CD14-positive monocyte (primary cell): ENCODE measurements at regions not wholly inside any gene's neighbourhood (a gene's known extent, or its start where the extent isn't known, plus 50 kb on each side); places are given as distances from the start of the nearest gene placed in this dataset.

ENCODE experiments used
- DNase-seq, 3 donors: peaks; one replicate each; pipeline ENCODE4 v3.0.0-alpha.2; 2011 to 2022
- H2AFZ ChIP-seq: 2 replicates; pipeline ENCODE4 v1.6.0; 2012; ENCODE audit warnings: mild to moderate bottlenecking, low read depth, low read length, inconsistent platforms; ENCODE audit not compliant: insufficient read depth, poor library complexity, severe bottlenecking
- H3K27ac ChIP-seq, 2 donors: 1 replicate in 1 of 2; 2 replicates in 1 of 2; pipeline ENCODE4 v1.5.1; 2012 to 2013; ENCODE audit warnings: low read length in 2 of 2, control low read depth in 1 of 2, inconsistent platforms in 1 of 2, low read depth in 1 of 2, mild to moderate bottlenecking in 1 of 2
- H3K27me3 ChIP-seq, 2 donors: one replicate each; pipeline versions ENCODE4 v1.6.0 to v1.6.1; 2011 to 2013; ENCODE audit warnings: low read length in 2 of 2; ENCODE audit not compliant: control insufficient read depth in 2 of 2, insufficient read depth in 2 of 2
- H3K36me3 ChIP-seq, 2 donors: replicated peaks in 1 of 2; 1 replicate in 1 of 2; 2 replicates in 1 of 2; pipeline versions ENCODE4 v1.5.1 to v1.6.1; 2012 to 2013; ENCODE audit warnings: low read length in 2 of 2, control low read depth in 1 of 2, inconsistent platforms in 1 of 2, mild to moderate bottlenecking in 1 of 2; ENCODE audit not compliant: insufficient read depth in 2 of 2, control insufficient read depth in 1 of 2
- H3K4me1 ChIP-seq, 2 donors: 1 replicate in 1 of 2; 2 replicates in 1 of 2; pipeline versions ENCODE4 v1.5.1 to v1.6.1; 2012 to 2013; ENCODE audit warnings: low read length in 2 of 2, control low read depth in 1 of 2, inconsistent platforms in 1 of 2, mild to moderate bottlenecking in 1 of 2, moderate library complexity in 1 of 2; ENCODE audit not compliant: insufficient read depth in 2 of 2, control insufficient read depth in 1 of 2
- H3K4me2 ChIP-seq: replicated peaks from 2 replicates; pipeline ENCODE3; 2012; ENCODE audit warnings: low read length, moderate library complexity, mild to moderate bottlenecking; ENCODE audit not compliant: poor library complexity, severe bottlenecking; ENCODE audit errors: extremely low read depth
- H3K4me3 ChIP-seq, 3 experiments: fragments of 200-600 bp in 1 of 3; sonication (generic) in 1 of 3; replicated peaks in 1 of 3; 1 replicate in 2 of 3; 2 replicates in 1 of 3; pipeline ENCODE4 v1.5.1; 2011 to 2013; ENCODE audit warnings: low read length in 3 of 3, mild to moderate bottlenecking in 3 of 3, control low read depth in 2 of 3, low read depth in 2 of 3, inconsistent platforms in 1 of 3, moderate library complexity in 1 of 3
- H3K79me2 ChIP-seq: 2 replicates; pipeline ENCODE4 v1.6.0; 2012; ENCODE audit warnings: mild to moderate bottlenecking, control low read depth, inconsistent platforms, low read length, moderate library complexity; ENCODE audit not compliant: insufficient read depth
- H3K9ac ChIP-seq: 2 replicates; pipeline ENCODE4 v1.6.0; 2017; ENCODE audit warnings: low read length, mild to moderate bottlenecking; ENCODE audit not compliant: insufficient read depth, poor library complexity, severe bottlenecking
- H3K9me3 ChIP-seq, 2 donors: replicated peaks in 1 of 2; 1 replicate in 1 of 2; 2 replicates in 1 of 2; pipeline versions ENCODE4 v1.5.1 to v1.6.1; 2012 to 2013; ENCODE audit warnings: low read length in 2 of 2, control low read depth in 1 of 2; ENCODE audit not compliant: control insufficient read depth in 1 of 2, insufficient read depth in 1 of 2
- H4K20me1 ChIP-seq: 2 replicates; pipeline ENCODE4 v1.6.0; 2012; ENCODE audit warnings: mild to moderate bottlenecking, low read length, control low read depth, moderate library complexity; ENCODE audit not compliant: insufficient read depth
- H3K27ac Mint-ChIP-seq, 7 donors: one replicate each; pipeline ENCODE4 v1.8.0; 2020; ENCODE audit warnings: mild to moderate bottlenecking in 7 of 7, mixed read lengths in 7 of 7, moderate library complexity in 6 of 7, inconsistent platforms in 2 of 7
- H3K27me3 Mint-ChIP-seq, 3 donors: one replicate each; pipeline ENCODE4 v1.8.0; 2021 to 2022; ENCODE audit warnings: low read depth in 3 of 3, mild to moderate bottlenecking in 3 of 3, mixed read lengths in 3 of 3, moderate library complexity in 3 of 3, inconsistent platforms in 1 of 3
- H3K36me3 Mint-ChIP-seq, 2 donors: one replicate each; pipeline ENCODE4 v1.8.0; 2020; ENCODE audit warnings: mixed read lengths in 2 of 2, inconsistent platforms in 1 of 2, mild to moderate bottlenecking in 1 of 2
- H3K4me1 Mint-ChIP-seq: one replicate; pipeline ENCODE4 v1.8.0; 2020; ENCODE audit warnings: mild to moderate bottlenecking, mixed read lengths
- H3K4me3 Mint-ChIP-seq, 2 donors: one replicate each; pipeline ENCODE4 v1.8.0; 2020; ENCODE audit warnings: mild to moderate bottlenecking in 2 of 2, mixed read lengths in 2 of 2, moderate library complexity in 1 of 2
- H3K9me3 Mint-ChIP-seq, 7 donors: one replicate each; pipeline ENCODE4 v1.8.0; 2020 to 2022; ENCODE audit warnings: mixed read lengths in 7 of 7, mild to moderate bottlenecking in 6 of 7, moderate library complexity in 6 of 7, inconsistent platforms in 2 of 7
- CTCF ChIP-seq: fragments of 200-600 bp; IDR thresholded peaks from one replicate; pipeline ENCODE4 v1.8.0; 2022; ENCODE audit warnings: antibody characterized with exemption, mild to moderate bottlenecking
- WGBS: methylation state at CpG from one replicate; pipeline ENCODE4 v1.1.5; 2013; ENCODE audit warnings: missing lambda C conversion rate; ENCODE audit not compliant: insufficient coverage; 5-methylcytosine and 5-hydroxymethylcytosine counted together
- intact Hi-C, 2 donors: fragments of 100-400 bp; cut with micrococcal nuclease; formaldehyde crosslinking; loops; one replicate each; pipeline versions ENCODE4 v1.15.0 to v1.15.1; 2023

GRCh38 chr5:126074538-126074937 lies 348.7 kb upstream of the GRAMD2B start:
- Histone ChIP-seq H4K20me1 (no peaks in the 10 kb centered on the region), H3K9me3 (peaks cover 7 to 19% of the 10 kb centered on the region in 2 donors), H3K79me2 (no peaks in the 10 kb centered on the region), H3K4me2 (no peak overlapping the region), H3K27ac (no peak overlapping the region), H3K27me3 (no peaks in the 10 kb centered on the region), H3K9ac (no peak overlapping the region), H3K4me3 (no peak overlapping the region), H3K4me1 (no peaks in the 10 kb centered on the region), H2AFZ (no peak overlapping the region), H3K36me3 (no peaks in the 10 kb centered on the region)
- no peaks in the 10 kb centered on the region for H3K4me1 Mint-ChIP-seq
- no peak overlapping the region for H3K27ac Mint-ChIP-seq
- no CpG with 5 or more reads among the region's 1 CpG for WGBS
- H3K9me3 Mint-ChIP-seq, result peaks cover 6 to 30% (median 24%) of the 10 kb centered on the region in 7 donors
- H3K4me3 Mint-ChIP-seq, result no peak overlapping the region
- H3K36me3 Mint-ChIP-seq, result no peaks in the 10 kb centered on the region
- no peak for TF ChIP-seq CTCF
- peaks cover 0 to 2% (median 0%) of the 10 kb centered on the region in 3 donors for H3K27me3 Mint-ChIP-seq
- no peak for DNase-seq
- intact Hi-C loops, result no loop called here

- H3K4me3 ChIP-seq, result no peak overlapping the region
- DNase-seq, result no peak
- no peak for TF ChIP-seq CTCF
- peaks cover 21 to 34% of the 10 kb centered on the region in 2 donors for H3K9me3 ChIP-seq
- H2AFZ ChIP-seq, result no peak overlapping the region
- no peaks in the 10 kb centered on the region for H3K4me1 ChIP-seq
- H3K27ac ChIP-seq, result no peak overlapping the region
- H3K79me2 ChIP-seq, result no peaks in the 10 kb centered on the region
- intact Hi-C loops, result no loop called here
- no peaks in the 10 kb centered on the region for H3K36me3 ChIP-seq
- Mint-ChIP-seq H3K27ac (no peak overlapping the region), H3K4me3 (no peak overlapping the region), H3K4me1 (no peaks in the 10 kb centered on the region), H3K9me3 (peaks cover 14 to 31% (median 17%) of the 10 kb centered on the region in 7 donors), H3K27me3 (peaks cover 0 to 2% (median 0%) of the 10 kb centered on the region in 3 donors), H3K36me3 (no peaks in the 10 kb centered on the region)
- no peaks in the 10 kb centered on the region for H4K20me1 ChIP-seq
- H3K9ac ChIP-seq, result no peak overlapping the region
- H3K27me3 ChIP-seq, result no peaks in the 10 kb centered on the region
- WGBS, result 0% methylated on average over 2 of the region's 3 CpGs
- no peak overlapping the region for H3K4me2 ChIP-seq
These were observed 343.9 kb upstream of the GRAMD2B start for GRCh38 chr5:126079266-126079665.
